ENCODE measurements at regions not wholly inside any gene's neighbourhood (a gene's known extent, or its start where the extent isn't known, plus 50 kb on each side); places are given as distances from the start of the nearest gene placed in this dataset.

DNA sequence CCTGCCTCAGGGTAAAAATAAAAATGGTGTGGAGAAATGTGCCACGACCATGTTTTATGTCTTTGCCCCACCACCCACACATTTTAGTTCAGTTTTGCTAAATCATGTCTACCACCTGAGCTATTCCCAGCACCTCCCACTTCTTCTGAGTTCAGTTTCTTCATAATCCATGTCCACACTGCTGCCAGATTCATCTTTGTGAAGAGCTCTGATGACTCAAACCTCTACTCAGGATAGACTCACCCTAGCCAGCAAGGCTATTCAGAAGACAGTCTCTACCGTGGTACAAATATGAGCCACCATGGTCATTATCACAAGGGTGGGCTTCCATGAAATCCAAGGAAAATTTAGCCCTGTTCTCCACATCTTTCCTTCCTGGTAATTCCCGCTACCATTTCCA, 231.1 kb upstream of the PRKCQ start:
- ATAC-seq (no peak), FAIRE-seq (no peak), DNase-seq (ENCODE audit: low spot score) (no peak)
- intact Hi-C loops (cut with micrococcal nuclease; ENCODE audit: unreplicated experiment): no loop called here
- Histone ChIP-seq H3K4me2 (ENCODE audit: low read depth, low read length) (no peak overlapping the region), H3K9me3 (ENCODE audit: low read length) (no peaks in the 10 kb centered on the region), H3K27ac (ENCODE audit: extremely low read length, insufficient read depth, low read length) (no peak overlapping the region), H4K20me1 (ENCODE audit: insufficient read depth, low read length) (no peaks in the 10 kb centered on the region), H3K27me3 (ENCODE audit: control insufficient read depth in 1 of 2, insufficient read depth in 2 of 2, low read length in 2 of 2) (0 out of 5 replicates have a peak, but pooled peaks cover 0 to 6% of the 10 kb centered on the region in 2 experiments), H3K9ac (ENCODE audit: insufficient read depth, low read depth, low read length) (no peak overlapping the region), H3K4me3 (replicated peaks in 1 of 3; ENCODE audit: insufficient read depth in 1 of 3, low read depth in 2 of 3, low read length in 3 of 3) (no peak overlapping the region), H3K4me1 (ENCODE audit: insufficient read depth, low read length) (no peaks in the 10 kb centered on the region), H3K36me3 (replicated peaks in 1 of 2; ENCODE audit: control insufficient read depth in 1 of 2, insufficient read depth in 2 of 2, low read length in 2 of 2) (no peaks in the 10 kb centered on the region), H2AFZ (ENCODE audit: low read length) (no peak overlapping the region), H3K79me2 (ENCODE audit: insufficient read depth, low read length) (no peaks in the 10 kb centered on the region)
- ChIA-PET POLR2A (no interaction called here), CTCF (ENCODE audit: low intra/inter-chr PET ratio, low total read pairs) (no interaction called here)
- WGBS (ENCODE audit: low lambda C conversion rate): 0% methylated on average over 3 of the region's 3 CpGs
- BruUV-seq (replicated peaks): no TSS peak
- in situ Hi-C loops (cut with HindIII; ENCODE audit: extremely low pct_ligation_motif_present, low pct_unique_long_range_greater_than_20kb): no loop called here
- TF ChIP-seq MAZ (IDR thresholded peaks at IDR 0.05; ENCODE audit: borderline replicate concordance, low read depth, low read length): no peak
- TF ChIP-seq MAZ (CRISPR knock-in tag; IDR thresholded peaks at IDR 0.05; ENCODE audit: low read depth): no peak
- no peak for TF ChIP-seq ZNF34 (CRISPR knock-in tag; IDR thresholded peaks at IDR 0.05; ENCODE audit: borderline replicate concordance)
- TF ChIP-seq ZNF10 (CRISPR knock-in tag; IDR thresholded peaks at IDR 0.05; ENCODE audit: borderline replicate concordance, low read depth): no peak
- TF ChIP-seq ARNTL (CRISPR knock-in tag; IDR thresholded peaks at IDR 0.05): no peak
- TF ChIP-seq, protein P1, sequence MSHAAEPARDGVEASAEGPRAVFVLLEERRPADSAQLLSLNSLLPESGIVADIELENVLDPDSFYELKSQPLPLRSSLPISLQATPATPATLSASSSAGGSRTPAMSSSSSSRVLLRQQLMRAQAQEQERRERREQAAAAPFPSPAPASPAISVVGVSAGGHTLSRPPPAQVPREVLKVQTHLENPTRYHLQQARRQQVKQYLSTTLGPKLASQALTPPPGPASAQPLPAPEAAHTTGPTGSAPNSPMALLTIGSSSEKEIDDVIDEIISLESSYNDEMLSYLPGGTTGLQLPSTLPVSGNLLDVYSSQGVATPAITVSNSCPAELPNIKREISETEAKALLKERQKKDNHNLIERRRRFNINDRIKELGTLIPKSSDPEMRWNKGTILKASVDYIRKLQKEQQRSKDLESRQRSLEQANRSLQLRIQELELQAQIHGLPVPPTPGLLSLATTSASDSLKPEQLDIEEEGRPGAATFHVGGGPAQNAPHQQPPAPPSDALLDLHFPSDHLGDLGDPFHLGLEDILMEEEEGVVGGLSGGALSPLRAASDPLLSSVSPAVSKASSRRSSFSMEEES (CRISPR knock-in tag; IDR thresholded peaks at IDR 0.05): no peak
- TF ChIP-seq ZNF652 (CRISPR knock-in tag; IDR thresholded peaks at IDR 0.05; ENCODE audit: borderline replicate concordance, low read depth): no peak
- TF ChIP-seq SCMH1 (CRISPR knock-in tag; IDR thresholded peaks at IDR 0.05; ENCODE audit: borderline replicate concordance): no peak
- TF ChIP-seq MED13 (CRISPR knock-in tag; IDR thresholded peaks at IDR 0.05): no peak

DNA sequence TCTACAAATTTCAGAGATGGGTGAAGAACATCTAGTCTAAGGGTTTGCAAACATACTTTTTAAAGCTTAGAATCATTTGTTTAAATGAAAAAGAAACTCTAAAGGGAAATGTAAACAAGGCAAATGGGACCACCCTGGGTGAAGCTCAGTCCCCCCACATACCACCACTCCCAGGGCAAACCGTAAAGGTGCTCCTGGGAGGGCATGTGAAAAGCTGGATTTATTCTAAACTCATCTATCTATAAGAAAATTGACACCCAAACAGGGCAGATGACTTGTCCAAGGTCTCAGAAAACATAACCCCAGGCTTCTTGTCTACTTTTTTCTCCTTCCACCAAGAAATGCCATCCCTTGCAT, 223.3 kb upstream of the PRKCQ start:
- H4K20me1 ChIP-seq (ENCODE audit: insufficient read depth, low read length): no peaks in the 10 kb centered on the region
- no peaks in the 10 kb centered on the region for H3K79me2 ChIP-seq (ENCODE audit: insufficient read depth, low read length)
- no peak overlapping the region for H3K27ac ChIP-seq (ENCODE audit: extremely low read length, insufficient read depth, low read length)
- POLR2A ChIA-PET: no interaction called here
- no peaks in the 10 kb centered on the region for H3K27me3 ChIP-seq (ENCODE audit: control insufficient read depth in 1 of 2, insufficient read depth in 2 of 2, low read length in 2 of 2)
- no peaks in the 10 kb centered on the region for H3K36me3 ChIP-seq (replicated peaks in 1 of 2; ENCODE audit: control insufficient read depth in 1 of 2, insufficient read depth in 2 of 2, low read length in 2 of 2)
- intact Hi-C loops (cut with micrococcal nuclease; ENCODE audit: unreplicated experiment) (no loop called here), in situ Hi-C loops (cut with HindIII; ENCODE audit: extremely low pct_ligation_motif_present, low pct_unique_long_range_greater_than_20kb) (no loop called here)
- no peak overlapping the region for H3K4me2 ChIP-seq (ENCODE audit: low read depth, low read length)
- FAIRE-seq: no peak
- no peak for TF ChIP-seq ZNF350 (CRISPR knock-in tag; IDR thresholded peaks at IDR 0.05; ENCODE audit: borderline replicate concordance, low read depth)
- no peak for TF ChIP-seq FOXC1 (CRISPR knock-in tag; IDR thresholded peaks at IDR 0.05; ENCODE audit: borderline replicate concordance)
- TF ChIP-seq TGIF2 (CRISPR knock-in tag; IDR thresholded peaks at IDR 0.05): no peak
- TF ChIP-seq MTERF4 (CRISPR knock-in tag; IDR thresholded peaks at IDR 0.05): no peak
- TF ChIP-seq ISL2 (CRISPR knock-in tag; IDR thresholded peaks at IDR 0.05): no peak
- H3K9ac ChIP-seq (ENCODE audit: insufficient read depth, low read depth, low read length): no peak overlapping the region
- no TSS peak for BruUV-seq (replicated peaks)
- H3K4me3 ChIP-seq (replicated peaks in 1 of 3; ENCODE audit: insufficient read depth in 1 of 3, low read depth in 2 of 3, low read length in 3 of 3): no peak overlapping the region
- H3K4me1 ChIP-seq (ENCODE audit: insufficient read depth, low read length): no peaks in the 10 kb centered on the region
- H2AFZ ChIP-seq (ENCODE audit: low read length): no peak overlapping the region
- H3K9me3 ChIP-seq (ENCODE audit: low read length): no peaks in the 10 kb centered on the region
- no peak for DNase-seq (ENCODE audit: low spot score)
- CTCF ChIA-PET (ENCODE audit: low intra/inter-chr PET ratio, low total read pairs): no interaction called here
- 0% methylated on average over 1 of the region's 1 CpG for WGBS (ENCODE audit: low lambda C conversion rate)
- ATAC-seq: no peak
